ENCODE measurements at regions not wholly inside any gene's neighbourhood (a gene's known extent, or its start where the extent isn't known, plus 50 kb on each side); places are given as distances from the start of the nearest gene placed in this dataset.

- BruUV-seq (replicated peaks): no TSS peak
- POLR2A ChIA-PET (ENCODE audit: low non-redundant PET): no interaction called here
- CTCF ChIA-PET: no interaction called here
- intact Hi-C loops (cut with micrococcal nuclease; ENCODE audit: unreplicated experiment): no loop called here
- H3K27ac ChIP-seq (ENCODE audit: low read depth, low read length, poor library complexity, severe bottlenecking): no peak overlapping the region
- H3K4me3 ChIP-seq (ENCODE audit: low read depth, low read length, poor library complexity, severe bottlenecking): no peak overlapping the region
- H3K36me3 ChIP-seq (ENCODE audit: insufficient read depth, low read length, poor library complexity, severe bottlenecking): no peaks in the 10 kb centered on the region
- H3K27me3 ChIP-seq (replicated peaks; ENCODE audit: insufficient read depth, low read depth, low read length, poor library complexity): no peaks in the 10 kb centered on the region
- no peak for TF ChIP-seq EZH2 (IDR thresholded peaks at IDR 0.05; ENCODE audit: borderline replicate concordance, low read depth, low read length, poor library complexity, severe bottlenecking)
- TF ChIP-seq CTCF (conservative IDR thresholded peaks at IDR 0.05; ENCODE audit: low read depth, low read length): no peak
- no peaks in the 10 kb centered on the region for H3K9me3 ChIP-seq (ENCODE audit: low read depth, low read length, poor library complexity, severe bottlenecking)
- DNase-seq (ENCODE audit: low spot score): no peak
- H3K4me1 ChIP-seq (ENCODE audit: insufficient read depth, low read length, poor library complexity, severe bottlenecking): peaks cover 22% of the 10 kb centered on the region
Observed at GRCh38 chr6:100103194-100103593, 109.2 kb upstream of the MCHR2 start.

GRCh38 chr6:100101644-100102043 lies 107.6 kb upstream of the MCHR2 start:
- ChIA-PET CTCF (interaction anchor here (3.2 to 3.4 kb wide), 2 partner anchors 100 to 233 kb away, joined by 24 to 26 read pairs; no protein-coding TSS in a partner anchor), POLR2A (ENCODE audit: low non-redundant PET) (no interaction called here)
- TF ChIP-seq CTCF (conservative IDR thresholded peaks at IDR 0.05; ENCODE audit: low read depth, low read length) (no peak), EZH2 (IDR thresholded peaks at IDR 0.05; ENCODE audit: borderline replicate concordance, low read depth, low read length, poor library complexity, severe bottlenecking) (no peak)
- DNase-seq (ENCODE audit: low spot score): no peak
- no peak overlapping the region for H3K4me3 ChIP-seq (ENCODE audit: low read depth, low read length, poor library complexity, severe bottlenecking)
- H3K9me3 ChIP-seq (ENCODE audit: low read depth, low read length, poor library complexity, severe bottlenecking): no peaks in the 10 kb centered on the region
- BruUV-seq (replicated peaks): no TSS peak
- intact Hi-C loops (cut with micrococcal nuclease; ENCODE audit: unreplicated experiment): no loop called here
- no peaks in the 10 kb centered on the region for H3K27me3 ChIP-seq (replicated peaks; ENCODE audit: insufficient read depth, low read depth, low read length, poor library complexity)
- H3K36me3 ChIP-seq (ENCODE audit: insufficient read depth, low read length, poor library complexity, severe bottlenecking): no peaks in the 10 kb centered on the region
- H3K27ac ChIP-seq (ENCODE audit: low read depth, low read length, poor library complexity, severe bottlenecking): no peak overlapping the region
- H3K4me1 ChIP-seq (ENCODE audit: insufficient read depth, low read length, poor library complexity, severe bottlenecking): peaks cover 22% of the 10 kb centered on the region

- Histone ChIP-seq H3K27me3 (replicated peaks; ENCODE audit: insufficient read depth, low read depth, low read length, poor library complexity) (no peaks in the 10 kb centered on the region), H3K9me3 (ENCODE audit: low read depth, low read length, poor library complexity, severe bottlenecking) (no peaks in the 10 kb centered on the region), H3K4me1 (ENCODE audit: insufficient read depth, low read length, poor library complexity, severe bottlenecking) (peaks cover 22% of the 10 kb centered on the region), H3K36me3 (ENCODE audit: insufficient read depth, low read length, poor library complexity, severe bottlenecking) (no peaks in the 10 kb centered on the region), H3K27ac (ENCODE audit: low read depth, low read length, poor library complexity, severe bottlenecking) (no peak overlapping the region), H3K4me3 (ENCODE audit: low read depth, low read length, poor library complexity, severe bottlenecking) (no peak overlapping the region)
- DNase-seq (ENCODE audit: low spot score): peak; percentile 92
- CTCF ChIA-PET: interaction anchor here (0.6 to 3.4 kb wide), 4 partner anchors 99 to 232 kb away, joined by 3 to 26 read pairs (median 14); no protein-coding TSS in a partner anchor
- TF ChIP-seq EZH2 (IDR thresholded peaks at IDR 0.05; ENCODE audit: borderline replicate concordance, low read depth, low read length, poor library complexity, severe bottlenecking): no peak
- no peak for TF ChIP-seq CTCF (conservative IDR thresholded peaks at IDR 0.05; ENCODE audit: low read depth, low read length)
- POLR2A ChIA-PET (ENCODE audit: low non-redundant PET): no interaction called here
- no TSS peak for BruUV-seq (replicated peaks)
- intact Hi-C loops (cut with micrococcal nuclease; ENCODE audit: unreplicated experiment): loop anchor here (1.0 kb wide), 1 partner anchor 98 kb away; no protein-coding TSS in a partner anchor
Observed at GRCh38 chr6:100100776-100101175, 106.8 kb upstream of the MCHR2 start.

Measured in A673 (cell line).